Mesenchymal stem cell (in vitro differentiated cells and primary cell): ENCODE measurements at regions not wholly inside any gene's neighbourhood (a gene's known extent, or its start where the extent isn't known, plus 50 kb on each side); places are given as distances from the start of the nearest gene placed in this dataset.

Experiments
- DNase-seq: peaks from one replicate; pipeline ENCODE4 v3.0.0-alpha.2; 2013
- H2AFZ ChIP-seq: one replicate; pipeline ENCODE4 v1.6.1; 2013; ENCODE audit warnings: low read depth, mild to moderate bottlenecking, control low read depth, inconsistent platforms, low read length, moderate library complexity
- H2AK5ac ChIP-seq: 2 replicates; pipeline ENCODE4 v1.6.1; 2013; ENCODE audit warnings: low read length, moderate library complexity, mild to moderate bottlenecking, inconsistent platforms; ENCODE audit not compliant: severe bottlenecking
- H2BK120ac ChIP-seq: one replicate; pipeline ENCODE4 v1.6.1; 2013; ENCODE audit warnings: low read depth, mild to moderate bottlenecking, inconsistent platforms, low read length, moderate library complexity
- H2BK12ac ChIP-seq, 2 experiments: one replicate each; pipeline ENCODE4 v1.6.1; 2013; ENCODE audit warnings: inconsistent platforms in 2 of 2, low read length in 2 of 2, mild to moderate bottlenecking in 2 of 2, moderate library complexity in 2 of 2, control low read depth in 1 of 2
- H2BK15ac ChIP-seq: one replicate; pipeline ENCODE4 v1.6.1; 2013; ENCODE audit warnings: mild to moderate bottlenecking, low read depth, inconsistent platforms; ENCODE audit not compliant: poor library complexity, severe bottlenecking
- H2BK5ac ChIP-seq: 2 replicates; pipeline ENCODE4 v1.6.1; 2013; ENCODE audit warnings: low read depth, mild to moderate bottlenecking, low read length, control low read depth, inconsistent platforms; ENCODE audit not compliant: poor library complexity, severe bottlenecking
- H3K14ac ChIP-seq, 2 experiments: one replicate each; pipeline ENCODE4 v1.6.1; 2013; ENCODE audit warnings: inconsistent platforms in 2 of 2, low read length in 2 of 2, control low read depth in 1 of 2, mild to moderate bottlenecking in 1 of 2, moderate library complexity in 1 of 2
- H3K18ac ChIP-seq, 2 experiments: one replicate each; pipeline ENCODE4 v1.6.1; 2013; ENCODE audit warnings: inconsistent platforms in 2 of 2, low read length in 2 of 2, control low read depth in 1 of 2, low read depth in 1 of 2, mild to moderate bottlenecking in 1 of 2
- H3K23ac ChIP-seq, 2 experiments: one replicate each; pipeline ENCODE4 v1.6.1; 2013; ENCODE audit warnings: inconsistent platforms in 2 of 2, low read length in 2 of 2, mild to moderate bottlenecking in 2 of 2, moderate library complexity in 2 of 2, control low read depth in 1 of 2
- H3K27ac ChIP-seq: 2 replicates; pipeline ENCODE4 v1.5.1; 2013; ENCODE audit warnings: mild to moderate bottlenecking, moderate library complexity, low read length, control low read depth, inconsistent platforms; ENCODE audit not compliant: poor library complexity, severe bottlenecking
- H3K27me3 ChIP-seq, 2 experiments: 2 replicates each; pipeline versions ENCODE4 v1.6.1 to v1.7.0; 2013; ENCODE audit warnings: low read length in 2 of 2, mild to moderate bottlenecking in 2 of 2, moderate library complexity in 2 of 2, control low read depth in 1 of 2, inconsistent platforms in 1 of 2; ENCODE audit not compliant: control insufficient read depth in 1 of 2, insufficient read depth in 1 of 2
- H3K36me3 ChIP-seq, 2 experiments: 2 replicates each; pipeline versions ENCODE4 v1.6.1 to v1.7.0; 2013; ENCODE audit warnings: low read length in 2 of 2, control low read depth in 1 of 2, inconsistent platforms in 1 of 2, low read depth in 1 of 2, mild to moderate bottlenecking in 1 of 2; ENCODE audit not compliant: insufficient read depth in 2 of 2, control insufficient read depth in 1 of 2
- H3K4ac ChIP-seq, 2 experiments: one replicate each; pipeline ENCODE4 v1.6.1; 2013; ENCODE audit warnings: inconsistent platforms in 2 of 2, low read length in 2 of 2, mild to moderate bottlenecking in 2 of 2, moderate library complexity in 2 of 2, control low read depth in 1 of 2, low read depth in 1 of 2
- H3K4me1 ChIP-seq: 2 replicates; pipeline ENCODE4 v1.6.1; 2013; ENCODE audit warnings: low read depth, low read length, control low read depth; ENCODE audit not compliant: control insufficient read depth, insufficient read depth
- H3K4me2 ChIP-seq: 2 replicates; pipeline ENCODE4 v1.6.1; 2013; ENCODE audit warnings: low read length, mild to moderate bottlenecking, inconsistent platforms; ENCODE audit not compliant: poor library complexity, severe bottlenecking
- H3K4me3 ChIP-seq, 2 experiments: 2 replicates each; pipeline versions ENCODE4 v1.5.1 to v1.7.0; 2013; ENCODE audit warnings: low read length in 2 of 2, mild to moderate bottlenecking in 2 of 2, control low read depth in 1 of 2, low read depth in 1 of 2; ENCODE audit not compliant: insufficient read depth in 1 of 2
- H3K79me1 ChIP-seq: replicated peaks from 2 replicates; pipeline ENCODE4 v1.6.1; 2013; ENCODE audit warnings: mild to moderate bottlenecking, control low read depth, low read length, inconsistent platforms; ENCODE audit not compliant: poor library complexity, severe bottlenecking
- H3K9ac ChIP-seq: 2 replicates; pipeline ENCODE4 v1.7.0; 2013; ENCODE audit warnings: mild to moderate bottlenecking, low read length, moderate library complexity
- H3K9me3 ChIP-seq: 2 replicates; pipeline ENCODE4 v1.7.0; 2013; ENCODE audit warnings: mild to moderate bottlenecking, low read length; ENCODE audit not compliant: control insufficient read depth
- H4K8ac ChIP-seq: one replicate; pipeline ENCODE4 v1.6.1; 2013; ENCODE audit warnings: inconsistent platforms, mild to moderate bottlenecking, low read length, moderate library complexity
- H4K91ac ChIP-seq: one replicate; pipeline ENCODE4 v1.6.1; 2013; ENCODE audit warnings: mild to moderate bottlenecking, low read length, inconsistent platforms
- WGBS: methylation state at CpG from one replicate; pipeline ENCODE4 v1.1.7; 2013; ENCODE audit warnings: mixed read lengths; 5-methylcytosine and 5-hydroxymethylcytosine counted together

GRCh38 chr10:10039595-10039994 lies 978.1 kb upstream of the CELF2 start:
- H2BK5ac ChIP-seq, result no peak overlapping the region
- no peak overlapping the region for H3K4ac ChIP-seq
- no peak overlapping the region for H3K4me2 ChIP-seq
- H3K4me1 ChIP-seq, result no peaks in the 10 kb centered on the region
- H3K4me3 ChIP-seq, result no peak overlapping the region
- H2AK5ac ChIP-seq, result no peak overlapping the region
- no peak overlapping the region for H3K9ac ChIP-seq
- no peak overlapping the region for H4K8ac ChIP-seq
- no peak overlapping the region for H4K91ac ChIP-seq
- H3K27ac ChIP-seq, result no peak overlapping the region
- H3K14ac ChIP-seq, result no peak overlapping the region
- H3K79me1 ChIP-seq, result no peaks in the 10 kb centered on the region
- H2AFZ ChIP-seq, result no peak overlapping the region
- no peak overlapping the region for H3K23ac ChIP-seq
- H3K36me3 ChIP-seq, result no peaks in the 10 kb centered on the region
- 80% methylated on average over 1 of the region's 2 CpGs for WGBS
- H2BK15ac ChIP-seq, result no peak overlapping the region
- no peaks in the 10 kb centered on the region for H3K27me3 ChIP-seq
- no peak for DNase-seq
- H3K9me3 ChIP-seq, result no peaks in the 10 kb centered on the region
- no peak overlapping the region for H2BK120ac ChIP-seq
- no peak overlapping the region for H2BK12ac ChIP-seq
- H3K18ac ChIP-seq, result no peak overlapping the region

GRCh38 chr10:10043083-10043482 lies 974.6 kb upstream of the CELF2 start:
- H4K91ac ChIP-seq, result no peak overlapping the region
- H2BK15ac ChIP-seq, result no peak overlapping the region
- no CpG with 5 or more reads among the region's 1 CpG for WGBS
- H3K79me1 ChIP-seq, result no peaks in the 10 kb centered on the region
- H3K9me3 ChIP-seq, result no peaks in the 10 kb centered on the region
- peak; percentile 2 for DNase-seq
- H3K14ac ChIP-seq, result no peak overlapping the region
- no peak overlapping the region for H2AK5ac ChIP-seq
- no peak overlapping the region for H3K23ac ChIP-seq
- no peaks in the 10 kb centered on the region for H3K36me3 ChIP-seq
- H3K18ac ChIP-seq, result no peak overlapping the region
- no peak overlapping the region for H3K4me2 ChIP-seq
- H2AFZ ChIP-seq, result no peak overlapping the region
- no peak overlapping the region for H3K4me3 ChIP-seq
- H2BK5ac ChIP-seq, result no peak overlapping the region
- no peaks in the 10 kb centered on the region for H3K4me1 ChIP-seq
- H3K9ac ChIP-seq, result no peak overlapping the region
- no peaks in the 10 kb centered on the region for H3K27me3 ChIP-seq
- H2BK12ac ChIP-seq, result no peak overlapping the region
- H3K4ac ChIP-seq, result no peak overlapping the region
- no peak overlapping the region for H4K8ac ChIP-seq
- H2BK120ac ChIP-seq, result no peak overlapping the region
- H3K27ac ChIP-seq, result no peak overlapping the region

- H2BK120ac ChIP-seq, result no peak overlapping the region
- H3K9me3 ChIP-seq, result no peaks in the 10 kb centered on the region
- H3K27me3 ChIP-seq, result no peaks in the 10 kb centered on the region
- H3K4me1 ChIP-seq, result no peaks in the 10 kb centered on the region
- DNase-seq, result no peak
- no peak overlapping the region for H2BK15ac ChIP-seq
- H3K4me3 ChIP-seq, result no peak overlapping the region
- no peak overlapping the region for H3K23ac ChIP-seq
- H2BK12ac ChIP-seq, result no peak overlapping the region
- WGBS, result 94% methylated on average over 4 of the region's 4 CpGs
- H3K36me3 ChIP-seq, result no peaks in the 10 kb centered on the region
- H2BK5ac ChIP-seq, result no peak overlapping the region
- no peak overlapping the region for H2AK5ac ChIP-seq
- no peak overlapping the region for H3K27ac ChIP-seq
- H4K91ac ChIP-seq, result no peak overlapping the region
- H3K9ac ChIP-seq, result no peak overlapping the region
- no peak overlapping the region for H3K18ac ChIP-seq
- no peak overlapping the region for H2AFZ ChIP-seq
- H3K14ac ChIP-seq, result peak overlapping the region in 1 of 2 experiments; percentile 39
- H3K4ac ChIP-seq, result no peak overlapping the region
- H4K8ac ChIP-seq, result no peak overlapping the region
- H3K4me2 ChIP-seq, result no peak overlapping the region
- no peaks in the 10 kb centered on the region for H3K79me1 ChIP-seq
Observed at GRCh38 chr10:10044922-10045764, 972.5 kb upstream of the CELF2 start.

- no peaks in the 10 kb centered on the region for H3K79me1 ChIP-seq
- H4K91ac ChIP-seq, result no peak overlapping the region
- H3K18ac ChIP-seq, result no peak overlapping the region
- no peak overlapping the region for H2BK12ac ChIP-seq
- H2BK120ac ChIP-seq, result no peak overlapping the region
- H3K4me1 ChIP-seq, result no peaks in the 10 kb centered on the region
- no peak overlapping the region for H3K9ac ChIP-seq
- no peak overlapping the region for H3K14ac ChIP-seq
- 100% methylated on average over 2 of the region's 2 CpGs for WGBS
- no peak overlapping the region for H2AFZ ChIP-seq
- H2BK5ac ChIP-seq, result no peak overlapping the region
- no peak overlapping the region for H3K4me2 ChIP-seq
- H3K4ac ChIP-seq, result no peak overlapping the region
- H3K27ac ChIP-seq, result no peak overlapping the region
- H3K23ac ChIP-seq, result no peak overlapping the region
- H3K36me3 ChIP-seq, result no peaks in the 10 kb centered on the region
- no peak overlapping the region for H4K8ac ChIP-seq
- DNase-seq, result peak; percentile 41
- H3K27me3 ChIP-seq, result no peaks in the 10 kb centered on the region
- no peak overlapping the region for H3K4me3 ChIP-seq
- no peaks in the 10 kb centered on the region for H3K9me3 ChIP-seq
- H2BK15ac ChIP-seq, result no peak overlapping the region
- no peak overlapping the region for H2AK5ac ChIP-seq
Observed at GRCh38 chr10:10045765-10046028, 972.0 kb upstream of the CELF2 start.
